Kidney epithelial cell (primary cell): ENCODE measurements at regions not wholly inside any gene's neighbourhood (a gene's known extent, or its start where the extent isn't known, plus 50 kb on each side); places are given as distances from the start of the nearest gene placed in this dataset.
A peak's percentile ranks its signal among the peaks of the same experiment; 100 is the strongest.
"Not testable (repeated sequence)": the region's sequence is repeated elsewhere in the genome, so short reads cannot be mapped to it uniquely, and the experiment has no call there.

Source experiments
- DNase-seq: peaks from one replicate; pipeline ENCODE4 v3.0.0-alpha.2; 2010; ENCODE audit warnings: low read depth
- H3K27me3 ChIP-seq: 2 replicates; pipeline ENCODE4 v1.6.0; 2011; ENCODE audit warnings: low read length; ENCODE audit not compliant: control insufficient read depth, insufficient read depth
- H3K36me3 ChIP-seq: 2 replicates; pipeline ENCODE4 v1.5.1; 2011; ENCODE audit warnings: low read length; ENCODE audit not compliant: control insufficient read depth, insufficient read depth
- H3K4me3 ChIP-seq: 2 replicates; pipeline ENCODE4 v1.5.1; 2011; ENCODE audit warnings: low read depth, mild to moderate bottlenecking, control low read depth, low read length
- TF ChIP-seq, protein P1 (sequence below): IDR thresholded peaks from 2 replicates; pipeline ENCODE4 v1.5.1; 2011; ENCODE audit warnings: mild to moderate bottlenecking, moderate library complexity, low read length, control low read depth, inconsistent platforms; ENCODE audit not compliant: insufficient read depth, poor library complexity, severe bottlenecking

DNA sequence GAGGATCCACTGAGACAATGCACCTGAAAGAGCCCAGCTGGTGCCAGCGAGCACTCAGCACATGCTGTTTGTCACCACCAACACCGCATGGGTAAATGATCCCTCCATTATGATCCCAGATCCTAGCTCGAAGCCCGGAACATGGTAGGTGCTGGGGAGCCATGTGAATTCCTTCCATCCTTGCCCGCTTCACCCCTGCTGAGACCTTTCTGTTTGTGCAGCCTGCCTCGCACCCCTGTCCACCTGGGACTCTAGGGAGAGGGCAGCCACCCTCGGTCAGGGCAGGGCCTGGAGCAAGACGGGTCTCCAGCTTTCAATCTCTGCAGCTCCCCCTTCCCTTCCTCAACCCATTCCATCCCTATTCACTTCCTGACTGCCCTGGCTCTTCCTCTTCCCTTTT, 116.2 kb upstream of the ALX4 start:
- DNase-seq = no peak
- TF ChIP-seq, protein P1, sequence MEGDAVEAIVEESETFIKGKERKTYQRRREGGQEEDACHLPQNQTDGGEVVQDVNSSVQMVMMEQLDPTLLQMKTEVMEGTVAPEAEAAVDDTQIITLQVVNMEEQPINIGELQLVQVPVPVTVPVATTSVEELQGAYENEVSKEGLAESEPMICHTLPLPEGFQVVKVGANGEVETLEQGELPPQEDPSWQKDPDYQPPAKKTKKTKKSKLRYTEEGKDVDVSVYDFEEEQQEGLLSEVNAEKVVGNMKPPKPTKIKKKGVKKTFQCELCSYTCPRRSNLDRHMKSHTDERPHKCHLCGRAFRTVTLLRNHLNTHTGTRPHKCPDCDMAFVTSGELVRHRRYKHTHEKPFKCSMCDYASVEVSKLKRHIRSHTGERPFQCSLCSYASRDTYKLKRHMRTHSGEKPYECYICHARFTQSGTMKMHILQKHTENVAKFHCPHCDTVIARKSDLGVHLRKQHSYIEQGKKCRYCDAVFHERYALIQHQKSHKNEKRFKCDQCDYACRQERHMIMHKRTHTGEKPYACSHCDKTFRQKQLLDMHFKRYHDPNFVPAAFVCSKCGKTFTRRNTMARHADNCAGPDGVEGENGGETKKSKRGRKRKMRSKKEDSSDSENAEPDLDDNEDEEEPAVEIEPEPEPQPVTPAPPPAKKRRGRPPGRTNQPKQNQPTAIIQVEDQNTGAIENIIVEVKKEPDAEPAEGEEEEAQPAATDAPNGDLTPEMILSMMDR = no peak
- H3K4me3 ChIP-seq = no peak overlapping the region
- H3K27me3 ChIP-seq = peaks cover 3% of the 10 kb centered on the region
- H3K36me3 ChIP-seq = no peaks in the 10 kb centered on the region

DNA sequence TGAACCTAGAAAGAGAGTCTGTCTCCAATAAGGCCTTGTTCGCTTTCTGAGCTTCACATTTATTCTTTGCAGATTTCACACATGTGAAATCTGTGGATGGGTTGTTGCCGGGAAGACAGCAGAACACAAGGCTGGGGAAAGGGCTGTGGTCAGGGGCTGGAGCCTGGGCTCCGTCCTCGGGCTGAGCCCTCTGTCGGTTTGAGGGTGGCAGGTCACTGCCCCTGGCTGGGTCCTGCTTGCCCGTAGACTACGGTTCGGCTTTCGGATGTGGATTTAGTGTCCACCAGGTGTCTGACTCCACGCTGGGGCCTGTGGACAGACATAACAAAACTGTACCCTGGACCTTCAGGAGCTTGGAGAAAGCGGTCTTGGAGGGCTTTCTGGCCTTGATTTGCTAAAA, 117.0 kb upstream of the ALX4 start:
- TF ChIP-seq, protein P1 = no peak
- Histone ChIP-seq H3K27me3 (peaks cover 3% of the 10 kb centered on the region), H3K4me3 (no peak overlapping the region), H3K36me3 (no peaks in the 10 kb centered on the region)
- DNase-seq = no peak

DNA sequence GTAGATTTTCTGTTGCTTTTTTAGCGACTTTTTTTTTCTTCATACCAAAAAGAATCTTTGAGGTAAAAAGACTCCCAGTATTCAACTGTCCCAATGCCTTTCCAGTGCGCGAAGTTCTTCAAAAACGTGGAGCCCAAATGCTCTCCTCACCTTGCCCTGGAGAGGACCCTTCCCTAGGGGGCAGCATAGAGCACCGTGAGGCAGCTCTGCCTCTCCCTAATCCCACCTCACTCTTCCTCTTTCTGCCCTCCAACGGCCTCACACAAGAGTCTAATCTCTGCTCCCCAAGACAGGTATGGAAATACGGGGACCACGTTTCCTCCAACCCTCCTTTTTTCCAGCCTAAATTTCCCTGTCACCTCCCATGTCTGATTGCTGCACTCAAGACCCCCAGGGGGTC, 117.5 kb upstream of the ALX4 start:
- DNase-seq = no peak

DNA sequence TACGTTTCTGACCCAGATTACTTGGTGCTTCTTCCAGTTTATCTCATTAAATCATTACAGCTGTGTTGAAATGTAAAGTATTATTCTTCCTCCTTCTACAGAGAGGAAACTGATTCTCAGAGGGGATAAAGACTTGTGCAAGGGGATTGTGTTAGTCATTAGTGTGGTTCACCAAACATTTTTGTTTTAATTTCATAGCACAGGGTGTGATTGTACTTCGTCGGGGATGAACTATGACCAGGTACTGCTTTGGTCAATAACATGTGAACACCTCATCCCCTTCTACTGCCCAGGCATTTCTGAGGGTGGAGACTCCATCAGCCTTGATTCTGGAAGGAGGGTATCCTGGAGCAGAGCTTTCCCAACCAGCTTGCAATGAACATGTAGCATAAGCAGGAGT, 120.2 kb upstream of the ALX4 start:
- Histone ChIP-seq H3K27me3 (peaks cover 3% of the 10 kb centered on the region), H3K36me3 (no peaks in the 10 kb centered on the region), H3K4me3 (no peak overlapping the region)
- DNase-seq = no peak
- TF ChIP-seq, protein P1 = no peak

More for the DNA sequence above, 117.5 kb upstream of the ALX4 start:
- no peak overlapping the region for H3K4me3 ChIP-seq
- H3K27me3 ChIP-seq = peaks cover 3% of the 10 kb centered on the region
- TF ChIP-seq, protein P1 = peak; percentile 23
- no peaks in the 10 kb centered on the region for H3K36me3 ChIP-seq

DNA sequence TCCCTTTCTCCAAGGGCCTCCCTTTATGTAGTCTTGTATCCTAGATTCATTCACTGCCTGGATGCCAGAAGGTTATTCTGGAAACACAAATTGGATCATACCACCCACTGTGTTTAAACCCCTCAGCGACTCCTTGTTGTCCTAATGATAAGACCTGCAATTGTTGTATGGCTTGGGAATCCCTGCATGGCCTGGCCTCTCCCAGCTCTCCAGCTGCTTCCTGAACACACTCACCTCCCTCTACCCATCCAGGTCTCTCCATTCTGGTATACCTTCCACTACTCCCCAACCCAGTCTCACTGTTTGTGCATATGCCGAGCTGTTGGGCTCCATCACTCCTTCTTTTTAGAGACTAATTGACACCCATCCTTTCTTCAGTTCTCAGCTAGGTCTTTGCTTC, 124.3 kb upstream of the ALX4 start:
- H3K36me3 ChIP-seq = no peaks in the 10 kb centered on the region

DNA sequence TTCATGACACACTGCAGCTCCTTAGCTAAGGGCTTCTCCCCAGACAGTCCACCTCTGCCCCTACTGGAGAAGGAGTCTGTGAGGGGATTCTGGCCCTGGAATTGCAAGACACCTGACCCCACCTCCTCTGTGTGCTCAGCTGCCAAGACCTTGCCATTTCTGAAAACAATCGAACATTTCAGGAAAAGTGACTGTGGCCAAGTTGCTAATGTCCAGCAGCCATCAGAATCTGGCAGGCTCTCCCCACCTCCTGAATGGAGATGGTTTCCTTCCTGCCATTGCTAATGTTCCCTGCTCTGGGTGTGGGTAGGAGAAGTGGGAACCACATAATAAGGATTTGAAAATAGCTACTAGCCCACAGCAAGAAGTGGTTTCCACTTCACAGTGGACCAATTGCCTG, 127.2 kb upstream of the ALX4 start:
- no peak for DNase-seq
- H3K36me3 ChIP-seq = no peaks in the 10 kb centered on the region
- no peaks in the 10 kb centered on the region for H3K27me3 ChIP-seq
- TF ChIP-seq, protein P1 = no peak
- H3K4me3 ChIP-seq = no peak overlapping the region

More for the DNA sequence above, 124.3 kb upstream of the ALX4 start:
- no peak for DNase-seq
- Histone ChIP-seq H3K27me3 (peaks cover 3% of the 10 kb centered on the region), H3K4me3 (no peak overlapping the region)
- TF ChIP-seq, protein P1 = no peak

DNA sequence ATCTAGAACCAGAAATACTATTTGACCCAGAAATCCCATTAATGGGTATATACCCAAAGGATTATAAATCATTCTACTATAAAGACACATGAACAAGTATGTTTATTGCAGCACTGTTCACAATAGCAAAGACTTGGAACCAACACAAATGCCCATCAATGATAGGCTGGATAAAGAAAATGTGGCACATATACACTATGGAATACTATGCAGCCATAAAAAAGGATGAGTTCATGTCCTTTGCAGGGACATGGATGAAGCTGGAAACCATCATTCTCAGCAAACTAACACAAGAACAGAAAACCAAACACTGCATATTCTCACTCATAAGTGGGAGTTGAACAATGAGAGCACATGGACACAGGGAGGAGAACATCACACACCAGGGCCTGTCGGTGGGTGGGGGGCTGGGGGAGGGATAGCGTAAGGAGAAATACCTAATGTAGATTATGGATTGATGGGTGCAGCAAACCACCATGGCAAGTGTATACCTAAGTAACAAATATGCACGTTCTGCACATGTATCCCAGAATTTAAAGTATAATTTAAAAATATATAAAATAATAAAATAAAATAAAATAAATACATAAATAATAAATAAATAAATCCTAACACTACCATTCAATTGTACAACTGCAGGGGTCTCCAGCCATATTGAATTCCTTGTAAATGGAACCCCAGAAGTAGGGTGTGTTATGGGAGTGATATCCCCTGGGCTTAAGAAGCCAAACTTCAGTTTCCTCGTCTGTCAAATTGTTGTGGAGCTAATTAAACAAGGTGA, 122.4 kb upstream of the CD82 start:
- H3K4me3 ChIP-seq, H3K36me3 ChIP-seq, DNase-seq: not testable (repeated sequence)

More for the DNA sequence above, 122.4 kb upstream of the CD82 start:
- H3K27me3 ChIP-seq = not testable (repeated sequence)
